Adrenal gland (tissue), 9 donors: ENCODE measurements at regions not wholly inside any gene's neighbourhood (a gene's known extent, or its start where the extent isn't known, plus 50 kb on each side); places are given as distances from the start of the nearest gene placed in this dataset.

Experiments
- DNase-seq, 7 donors: peaks; one replicate each; pipeline ENCODE4 v3.0.0-alpha.2; 2019 to 2020
- H3K27ac ChIP-seq, 5 donors: fragments of 200-600 bp; sonication (generic) in 4 of 5; 1 replicate in 3 of 5; 2 replicates in 2 of 5; pipeline versions ENCODE4 v1.5.1 to v1.8.0; 2016 to 2020; ENCODE audit warnings: mild to moderate bottlenecking in 1 of 5
- H3K27me3 ChIP-seq: fragments of 200-600 bp; 2 replicates; pipeline ENCODE4 v1.8.0; 2021
- H3K36me3 ChIP-seq, 2 donors: fragments of 200-600 bp; replicated peaks in 1 of 2; 1 replicate in 1 of 2; 2 replicates in 1 of 2; pipeline versions ENCODE4 v1.5.1 to v1.8.0; 2018 to 2022
- H3K4me1 ChIP-seq, 2 donors: fragments of 200-600 bp; replicated peaks in 1 of 2; 1 replicate in 1 of 2; 2 replicates in 1 of 2; pipeline versions ENCODE4 v1.5.1 to v1.8.0; 2018 to 2021
- H3K4me3 ChIP-seq, 4 donors: fragments of 200-600 bp; sonication (generic) in 3 of 4; one replicate each; pipeline ENCODE4 v1.5.1; 2016 to 2018
- H3K9me3 ChIP-seq, 3 donors: fragments of 200-600 bp; sonication (generic) in 1 of 3; replicated peaks in 1 of 3; 1 replicate in 2 of 3; 2 replicates in 1 of 3; pipeline versions ENCODE4 v1.5.1 to v1.8.0; 2016 to 2021
- CTCF ChIP-seq, 6 experiments: fragments of 450-650 bp in 4 of 6; fragments of 200-600 bp in 2 of 6; sonication (generic) in 1 of 6; IDR thresholded peaks; 1 replicate in 5 of 6; 2 replicates in 1 of 6; pipeline versions ENCODE4 v1.5.1 to v1.8.0; 2016 to 2021; ENCODE audit warnings: antibody characterized with exemption in 6 of 6, mild to moderate bottlenecking in 2 of 6, moderate library complexity in 1 of 6
- POLR2A ChIP-seq, 2 donors: fragments of 450-650 bp; IDR thresholded peaks; one replicate each; pipeline ENCODE4 v1.6.1; 2017; ENCODE audit warnings: antibody characterized with exemption in 2 of 2, mild to moderate bottlenecking in 2 of 2, moderate library complexity in 1 of 2
- WGBS, 4 donors: extraction: QIAGEN DNeasy Blood & Tissue Kit in 2 of 4; methylation state at CpG; one replicate each; pipeline versions ENCODE4 v1.1.5 to v1.1.7; 2013 to 2017; 5-methylcytosine and 5-hydroxymethylcytosine counted together
- intact Hi-C, 2 donors: fragments of 100-400 bp; cut with DNase I; formaldehyde crosslinking; loops; one replicate each; pipeline versions ENCODE4 v1.14.1 to v1.15.0; 2022 to 2023
- donor health status: healthy with polysubstance abuse.
- donor health status: Bipolar disorder and iron deficiency.
- donor health status: DM: yes; HTN: yes; CAD: no.
- donor health status: DM: no; HTN: no; CAD: no.
- donor health status: DM: no; HTN: no; CAD: no.

GRCh38 chr20:48163505-48163904 is 378.2 kb upstream of the SULF2 start:
- no peaks in the 10 kb centered on the region for H3K36me3 ChIP-seq
- H3K27ac ChIP-seq: no peak overlapping the region
- peaks cover 3% of the 10 kb centered on the region for H3K27me3 ChIP-seq
- H3K4me3 ChIP-seq: no peak overlapping the region
- intact Hi-C loops: no loop called here
- DNase-seq: no peak
- WGBS, 4 donors: 58 to 78% (median 63%) methylated on average over 3 to 7 of the region's 7 CpGs
- TF ChIP-seq POLR2A (IDR thresholded peaks at IDR 0.05) (no peak), CTCF (IDR thresholded peaks at IDR 0.05) (no peak)
- no peaks in the 10 kb centered on the region for H3K4me1 ChIP-seq
- no peaks in the 10 kb centered on the region for H3K9me3 ChIP-seq

- intact Hi-C loops: no loop called here
- DNase-seq: no peak
- TF ChIP-seq POLR2A (IDR thresholded peaks at IDR 0.05) (no peak), CTCF (IDR thresholded peaks at IDR 0.05) (no peak)
Observed at GRCh38 chr20:48162621-48163020, 377.3 kb upstream of the SULF2 start.

GRCh38 chr20:48159145-48160008 is 374.1 kb upstream of the SULF2 start:
- WGBS, 4 donors: 68 to 74% (median 73%) methylated on average over 10 to 11 of the region's 11 CpGs
- Histone ChIP-seq H3K4me3 (no peak overlapping the region), H3K4me1 (no peaks in the 10 kb centered on the region), H3K27me3 (no peaks in the 10 kb centered on the region), H3K9me3 (no peaks in the 10 kb centered on the region), H3K36me3 (no peaks in the 10 kb centered on the region), H3K27ac (no peak overlapping the region)
- DNase-seq: peak in 1 of 7 donors; percentile 62
- no peak for TF ChIP-seq CTCF (IDR thresholded peaks at IDR 0.05)
- no peak for TF ChIP-seq POLR2A (IDR thresholded peaks at IDR 0.05)
- intact Hi-C loops: no loop called here

More at GRCh38 chr20:48162621-48163020, 377.3 kb upstream of the SULF2 start:
- no peaks in the 10 kb centered on the region for H3K4me1 ChIP-seq
- H3K4me3 ChIP-seq: no peak overlapping the region
- no peak overlapping the region for H3K27ac ChIP-seq
- WGBS, 4 donors: 88 to 92% (median 89%) methylated on average over 13 of the region's 13 CpGs
- H3K27me3 ChIP-seq: peaks cover 3% of the 10 kb centered on the region
- no peaks in the 10 kb centered on the region for H3K36me3 ChIP-seq
- no peaks in the 10 kb centered on the region for H3K9me3 ChIP-seq

GRCh38 chr20:48158014-48158413 is 372.7 kb upstream of the SULF2 start:
- Histone ChIP-seq H3K27ac (no peak overlapping the region), H3K4me1 (no peaks in the 10 kb centered on the region), H3K27me3 (no peaks in the 10 kb centered on the region), H3K9me3 (no peaks in the 10 kb centered on the region), H3K4me3 (no peak overlapping the region), H3K36me3 (no peaks in the 10 kb centered on the region)
- DNase-seq: peak in 2 of 7 donors; percentile 14 to 17
- 61 to 70% (median 65%) methylated on average over 2 of the region's 2 CpGs for WGBS, 4 donors
- intact Hi-C loops: no loop called here
- TF ChIP-seq POLR2A (IDR thresholded peaks at IDR 0.05) (no peak), CTCF (IDR thresholded peaks at IDR 0.05) (no peak)
